ENCODE measurements at regions not wholly inside any gene's neighbourhood (a gene's known extent, or its start where the extent isn't known, plus 50 kb on each side); places are given as distances from the start of the nearest gene placed in this dataset.

DNA sequence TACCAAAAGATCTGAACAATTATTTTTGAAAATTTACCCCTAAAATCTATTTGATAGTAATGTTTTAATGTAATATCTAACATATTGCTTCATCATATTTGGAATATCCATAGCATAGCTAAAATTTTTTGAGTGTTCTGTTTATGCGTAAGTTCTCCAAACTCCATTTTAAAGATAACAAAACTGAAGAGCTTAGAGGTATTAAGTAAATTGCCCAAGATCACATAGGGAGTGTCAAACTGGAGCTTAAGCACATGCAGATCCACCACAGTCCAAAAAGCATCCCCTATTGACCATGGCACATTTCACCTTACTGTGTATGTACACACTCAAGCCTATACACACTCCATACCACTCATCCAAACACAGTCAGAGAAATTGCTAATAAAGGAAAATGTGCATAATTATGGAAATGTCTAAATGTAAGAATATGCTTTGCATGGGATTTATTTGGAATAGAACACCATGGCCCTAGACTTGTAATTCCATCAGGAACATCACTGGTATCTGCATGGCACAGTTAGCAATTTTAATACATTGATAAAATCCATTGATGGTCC is 85.2 kb upstream of the TGFBR2 start:
- no peak for DNase-seq (ENCODE audit: low spot score)
- ATAC-seq (ENCODE audit: insufficient number of reproducible peaks, low FRiP score, low read depth), result no peak
- no peaks in the 10 kb centered on the region for H3K27me3 ChIP-seq (replicated peaks; ENCODE audit: insufficient read depth)
- H3K4me3 ChIP-seq, result no peak overlapping the region
- no peaks in the 10 kb centered on the region for H3K36me3 ChIP-seq
- H3K27ac ChIP-seq, result peak overlapping the region; percentile 6 to 68
- H3K9me3 ChIP-seq, result no peaks in the 10 kb centered on the region
- TF ChIP-seq, protein P1, sequence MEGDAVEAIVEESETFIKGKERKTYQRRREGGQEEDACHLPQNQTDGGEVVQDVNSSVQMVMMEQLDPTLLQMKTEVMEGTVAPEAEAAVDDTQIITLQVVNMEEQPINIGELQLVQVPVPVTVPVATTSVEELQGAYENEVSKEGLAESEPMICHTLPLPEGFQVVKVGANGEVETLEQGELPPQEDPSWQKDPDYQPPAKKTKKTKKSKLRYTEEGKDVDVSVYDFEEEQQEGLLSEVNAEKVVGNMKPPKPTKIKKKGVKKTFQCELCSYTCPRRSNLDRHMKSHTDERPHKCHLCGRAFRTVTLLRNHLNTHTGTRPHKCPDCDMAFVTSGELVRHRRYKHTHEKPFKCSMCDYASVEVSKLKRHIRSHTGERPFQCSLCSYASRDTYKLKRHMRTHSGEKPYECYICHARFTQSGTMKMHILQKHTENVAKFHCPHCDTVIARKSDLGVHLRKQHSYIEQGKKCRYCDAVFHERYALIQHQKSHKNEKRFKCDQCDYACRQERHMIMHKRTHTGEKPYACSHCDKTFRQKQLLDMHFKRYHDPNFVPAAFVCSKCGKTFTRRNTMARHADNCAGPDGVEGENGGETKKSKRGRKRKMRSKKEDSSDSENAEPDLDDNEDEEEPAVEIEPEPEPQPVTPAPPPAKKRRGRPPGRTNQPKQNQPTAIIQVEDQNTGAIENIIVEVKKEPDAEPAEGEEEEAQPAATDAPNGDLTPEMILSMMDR (IDR thresholded peaks at IDR 0.05), result no peak
- peaks cover 19 to 64% of the 10 kb centered on the region in 2 donors for H3K4me1 ChIP-seq (ENCODE audit: control insufficient read depth in 1 of 2, low read depth in 2 of 2)

DNA sequence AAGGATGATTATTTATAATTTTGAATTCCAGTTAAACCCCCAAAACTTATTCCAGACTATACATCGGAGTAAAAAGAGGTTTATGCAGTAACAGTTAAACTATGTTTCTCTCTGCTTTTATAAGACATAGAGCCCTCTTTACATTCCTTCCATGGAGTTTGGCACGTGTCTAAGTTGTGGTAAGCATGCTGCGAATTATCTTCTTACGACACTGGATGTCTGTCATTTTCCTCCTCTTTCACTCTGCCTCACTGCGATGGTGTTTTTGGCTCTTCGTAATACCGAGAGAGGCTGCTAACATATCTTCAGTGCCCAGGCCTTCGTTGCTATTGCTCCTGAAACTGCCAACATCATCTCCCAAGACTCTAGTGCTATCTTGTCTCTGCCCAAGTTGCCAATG is 83.9 kb upstream of the TGFBR2 start:
- Histone ChIP-seq H3K4me1 (ENCODE audit: control insufficient read depth in 1 of 2, low read depth in 2 of 2) (peaks cover 11 to 54% of the 10 kb centered on the region in 2 donors), H3K27me3 (replicated peaks; ENCODE audit: insufficient read depth) (no peaks in the 10 kb centered on the region), H3K27ac (no peak overlapping the region), H3K36me3 (no peaks in the 10 kb centered on the region), H3K9me3 (no peaks in the 10 kb centered on the region), H3K4me3 (no peak overlapping the region)
- no peak for ATAC-seq (ENCODE audit: insufficient number of reproducible peaks, low FRiP score, low read depth)
- TF ChIP-seq, protein P1 (IDR thresholded peaks at IDR 0.05), result no peak
- DNase-seq (ENCODE audit: low spot score), result no peak

DNA sequence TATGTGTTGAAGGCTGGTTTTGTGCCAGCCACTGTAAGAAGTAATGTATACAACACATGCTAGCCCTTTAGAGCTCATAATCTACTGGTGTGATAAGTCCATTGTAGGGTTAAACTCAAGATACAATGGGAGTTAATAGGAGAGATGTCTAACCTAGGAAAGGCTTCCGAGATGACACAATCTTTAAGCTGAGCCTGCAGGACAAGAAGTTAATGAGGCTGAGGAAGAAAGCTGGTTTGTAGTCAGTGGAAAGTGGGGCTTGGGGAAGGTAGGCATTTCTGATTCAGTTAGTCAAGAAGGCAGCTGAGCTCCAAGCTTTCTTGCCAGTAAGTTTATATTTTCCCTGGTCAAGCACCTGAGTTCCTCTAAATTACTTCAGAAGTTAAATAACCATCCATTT is 83.0 kb upstream of the TGFBR2 start:
- no peaks in the 10 kb centered on the region for H3K9me3 ChIP-seq
- H3K36me3 ChIP-seq, result no peaks in the 10 kb centered on the region
- peaks cover 15 to 58% of the 10 kb centered on the region in 2 donors for H3K4me1 ChIP-seq (ENCODE audit: control insufficient read depth in 1 of 2, low read depth in 2 of 2)
- no peak overlapping the region for H3K27ac ChIP-seq
- DNase-seq (ENCODE audit: low spot score) (no peak), ATAC-seq (ENCODE audit: insufficient number of reproducible peaks, low FRiP score, low read depth) (no peak)
- TF ChIP-seq, protein P1 (IDR thresholded peaks at IDR 0.05), result no peak
- H3K27me3 ChIP-seq (replicated peaks; ENCODE audit: insufficient read depth), result no peaks in the 10 kb centered on the region
- H3K4me3 ChIP-seq, result no peak overlapping the region

DNA sequence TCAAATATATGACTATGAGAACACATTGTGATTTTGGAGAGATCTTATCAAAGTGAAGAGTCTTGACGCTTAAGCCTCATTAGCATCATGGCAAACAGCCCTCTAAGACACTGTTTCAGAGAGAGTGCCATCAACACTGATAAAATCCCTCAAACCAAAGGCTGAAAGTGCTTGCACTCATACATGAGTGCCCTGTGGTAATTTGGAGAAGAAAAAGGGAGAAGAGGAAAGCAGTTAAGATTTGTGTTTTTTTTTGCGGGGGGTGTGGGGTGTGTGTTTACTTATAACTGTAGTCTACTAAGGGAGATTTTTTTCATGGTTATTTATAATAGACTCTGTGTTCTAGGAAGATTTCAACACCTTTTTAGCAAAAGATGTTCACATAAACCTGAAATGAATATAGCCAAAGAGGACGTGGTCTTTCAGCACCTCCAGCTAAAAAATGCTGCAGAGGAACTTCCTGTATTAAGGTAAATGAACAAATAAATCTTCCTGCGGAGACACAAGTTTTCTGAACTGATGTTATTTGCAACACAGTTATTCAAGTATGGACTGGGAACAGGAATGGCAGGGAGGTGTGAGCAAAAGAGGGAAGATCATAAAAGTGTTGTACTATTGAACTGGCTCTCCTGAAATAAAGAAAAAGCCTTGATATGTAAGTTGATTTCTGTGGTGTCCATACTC is 81.9 kb upstream of the TGFBR2 start:
- Histone ChIP-seq H3K36me3 (no peaks in the 10 kb centered on the region), H3K4me3 (no peak overlapping the region), H3K4me1 (ENCODE audit: control insufficient read depth in 1 of 2, low read depth in 2 of 2) (peaks cover 17 to 58% of the 10 kb centered on the region in 2 donors), H3K27me3 (replicated peaks; ENCODE audit: insufficient read depth) (no peaks in the 10 kb centered on the region), H3K9me3 (no peaks in the 10 kb centered on the region), H3K27ac (no peak overlapping the region)
- DNase-seq (ENCODE audit: low spot score), result no peak
- TF ChIP-seq, protein P1 (IDR thresholded peaks at IDR 0.05), result no peak
- no peak for ATAC-seq (ENCODE audit: insufficient number of reproducible peaks, low FRiP score, low read depth)

DNA sequence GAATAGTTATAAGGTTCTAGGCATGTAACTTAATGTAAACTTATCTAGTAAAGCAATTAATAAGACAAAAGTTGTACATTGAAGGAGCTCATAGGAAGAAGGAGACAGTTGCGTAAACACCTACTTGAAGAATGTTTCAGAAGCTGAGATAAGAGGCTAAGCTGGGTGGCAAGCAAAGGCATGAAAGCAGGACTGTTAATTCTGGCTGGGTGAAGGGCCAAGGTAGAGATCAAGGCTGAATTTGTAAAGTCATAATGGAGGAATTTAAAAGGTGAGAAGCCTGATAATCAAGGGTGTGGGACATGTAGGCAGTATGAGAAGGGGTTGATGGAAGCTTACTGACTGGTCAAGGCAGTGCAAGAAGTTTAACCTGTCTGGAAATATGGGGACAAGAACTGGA is 80.4 kb upstream of the TGFBR2 start:
- no peaks in the 10 kb centered on the region for H3K27me3 ChIP-seq (replicated peaks; ENCODE audit: insufficient read depth)
- TF ChIP-seq, protein P1 (IDR thresholded peaks at IDR 0.05), result no peak
- H3K4me3 ChIP-seq, result no peak overlapping the region
- H3K27ac ChIP-seq, result no peak overlapping the region
- H3K4me1 ChIP-seq (ENCODE audit: control insufficient read depth in 1 of 2, low read depth in 2 of 2), result peaks cover 17 to 44% of the 10 kb centered on the region in 2 donors
- no peaks in the 10 kb centered on the region for H3K9me3 ChIP-seq
- H3K36me3 ChIP-seq, result no peaks in the 10 kb centered on the region
- ATAC-seq (ENCODE audit: insufficient number of reproducible peaks, low FRiP score, low read depth), result no peak
- DNase-seq (ENCODE audit: low spot score), result no peak

Data from thoracic aorta (tissue), 2 donors.